Mucosa of gallbladder (tissue), 1 donor: ENCODE measurements at regions not wholly inside any gene's neighbourhood (a gene's known extent, or its start where the extent isn't known, plus 50 kb on each side); places are given as distances from the start of the nearest gene placed in this dataset.

Experiments
- DNase-seq: peaks from one replicate; pipeline ENCODE4 v3.0.0-alpha.2; 2020; ENCODE audit warnings: low spot score
- donor health status: DM: no; HTN: no; CAD: no.

- no peak for DNase-seq
Measured at GRCh38 chr3:117887031-117887430, 1147.6 kb downstream of the IGSF11 start.

- no peak for DNase-seq
Measured at GRCh38 chr3:117887901-117888300, 1146.7 kb downstream of the IGSF11 start.

- no peak for DNase-seq
Measured at GRCh38 chr3:117892431-117892841, 1142.2 kb downstream of the IGSF11 start.

- DNase-seq = no peak
Measured at GRCh38 chr3:117893001-117893400, 1141.6 kb downstream of the IGSF11 start.

DNA sequence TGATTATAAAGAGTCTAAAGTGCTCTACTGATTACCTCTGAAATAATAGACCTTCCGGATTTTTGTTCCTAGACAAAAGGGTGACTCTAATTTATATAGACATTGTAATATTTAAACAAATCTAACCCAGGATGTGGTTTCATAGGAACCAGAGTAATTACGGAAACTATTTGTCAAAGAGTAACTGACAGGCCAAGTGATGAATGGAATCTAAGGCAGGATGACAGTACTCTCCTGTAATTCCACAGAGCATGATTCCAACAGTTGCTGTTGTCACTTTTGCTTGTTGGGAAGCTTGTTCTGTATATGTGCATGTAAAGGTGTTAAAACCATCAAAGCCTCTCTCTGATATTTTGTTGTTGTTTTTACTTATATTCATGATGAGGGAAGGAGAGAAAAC, 1141.0 kb downstream of the IGSF11 start:
- no peak for DNase-seq

- no peak for DNase-seq
Measured at GRCh38 chr3:117898722-117899522, 1135.7 kb downstream of the IGSF11 start.

GRCh38 chr3:117903226-117903625, 1131.4 kb downstream of the IGSF11 start:
- DNase-seq = no peak

- DNase-seq = no peak
Measured at GRCh38 chr3:117910820-117911521, 1123.7 kb downstream of the IGSF11 start.

- DNase-seq = no peak
Measured at GRCh38 chr3:117912352-117912751, 1122.3 kb downstream of the IGSF11 start.

- no peak for DNase-seq
Measured at GRCh38 chr3:117914540-117915100, 1120.0 kb downstream of the IGSF11 start.

DNA sequence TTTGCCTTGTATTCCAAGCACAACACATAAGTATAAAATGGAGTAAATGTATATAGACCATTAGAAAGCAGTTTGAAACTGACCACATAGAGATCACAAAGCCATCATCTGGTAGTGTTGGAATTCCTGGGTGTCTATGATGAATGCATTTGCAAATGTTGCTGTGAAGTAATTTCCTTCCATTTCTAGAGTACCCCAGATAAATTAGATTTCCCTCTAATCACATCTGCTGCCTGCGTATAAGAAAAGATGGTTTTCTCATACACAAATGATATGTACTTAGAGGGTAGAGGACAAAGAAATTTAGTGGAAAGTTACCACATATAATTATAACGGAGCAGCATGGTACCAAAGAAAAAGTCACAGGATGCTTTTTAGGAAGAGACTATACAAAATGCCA, 1117.8 kb downstream of the IGSF11 start:
- no peak for DNase-seq

DNA sequence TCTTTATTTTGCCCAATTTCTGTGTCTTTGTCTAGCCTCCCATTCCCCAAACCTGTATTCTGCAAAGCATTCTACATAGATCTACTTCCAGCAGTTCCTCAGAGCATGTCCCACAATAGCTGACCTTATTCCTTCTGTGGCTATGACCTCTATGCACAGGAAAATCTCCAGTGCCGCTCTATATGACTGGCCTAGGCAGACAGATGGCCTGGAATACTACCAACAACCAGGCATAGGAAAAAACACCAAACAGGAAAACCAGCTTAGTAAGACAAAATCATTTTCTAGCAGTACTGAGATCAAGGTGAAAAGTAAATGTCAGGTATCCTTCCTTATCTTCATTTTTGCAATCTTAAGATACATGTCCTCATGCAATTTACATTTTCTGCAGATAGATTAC, 1115.0 kb downstream of the IGSF11 start:
- DNase-seq = no peak

- DNase-seq = no peak
Measured at GRCh38 chr3:117920253-117920898, 1114.3 kb downstream of the IGSF11 start.

GRCh38 chr3:117921411-117921810, 1113.2 kb downstream of the IGSF11 start:
- DNase-seq = no peak

DNA sequence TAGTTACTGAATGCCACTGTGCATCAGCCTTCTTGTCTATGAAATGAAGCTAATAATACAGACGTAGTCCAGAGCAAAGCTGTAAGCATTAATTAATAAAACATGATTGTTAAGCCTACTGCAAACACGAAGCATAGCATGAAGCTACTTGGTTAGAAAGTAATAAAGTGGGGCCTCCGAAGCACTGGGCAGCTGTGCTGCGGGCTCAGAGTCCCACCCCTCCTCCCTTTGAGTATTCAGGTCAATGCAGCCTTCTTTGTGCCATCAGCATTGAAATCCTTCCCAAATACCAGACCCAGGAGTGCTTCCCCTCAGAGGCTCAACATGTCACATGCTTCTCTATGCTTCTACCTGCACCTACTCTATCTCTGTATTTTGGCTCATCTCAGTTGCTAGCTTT, 1112.6 kb downstream of the IGSF11 start:
- DNase-seq = no peak

- no peak for DNase-seq
Measured at GRCh38 chr3:117926819-117927218, 1107.8 kb downstream of the IGSF11 start.

- no peak for DNase-seq
Measured at GRCh38 chr3:117927825-117928224, 1106.8 kb downstream of the IGSF11 start.

DNA sequence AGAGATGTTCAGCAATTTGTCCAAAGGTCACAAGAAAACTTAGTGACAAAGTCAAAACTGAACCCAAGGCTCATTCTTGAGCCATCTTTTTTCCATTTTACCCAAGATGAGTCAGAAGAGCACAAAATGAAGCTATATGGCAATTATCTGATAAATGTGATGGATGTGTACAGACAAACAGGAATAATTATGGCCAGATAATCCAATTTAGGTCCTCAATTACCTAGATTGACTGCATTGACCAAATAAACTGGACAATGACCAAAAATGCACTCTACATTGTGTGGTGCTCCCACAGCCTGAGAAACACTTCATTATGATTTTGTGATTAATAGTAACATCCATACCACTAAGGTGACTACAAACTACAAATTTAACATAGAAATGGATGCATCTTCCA, 1105.8 kb downstream of the IGSF11 start:
- no peak for DNase-seq

DNA sequence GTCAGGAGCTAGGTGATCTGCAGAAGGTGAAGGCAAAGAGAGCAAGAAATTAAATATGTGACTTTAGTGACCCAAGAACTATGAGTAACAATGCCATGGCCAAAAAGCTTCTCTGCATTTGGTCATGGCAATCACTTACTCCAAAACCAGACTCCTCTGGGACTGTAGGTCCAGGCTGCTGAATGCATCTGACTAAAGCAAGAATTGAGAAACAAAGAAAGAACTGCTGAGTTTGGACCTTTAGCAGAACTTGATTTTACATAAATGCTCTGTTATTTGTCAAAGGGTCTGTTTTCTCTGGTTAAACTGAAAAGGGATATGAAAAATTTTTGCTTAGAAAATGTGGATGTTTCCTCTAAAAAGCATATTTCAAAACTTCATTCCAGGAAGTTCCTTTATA, 1102.2 kb downstream of the IGSF11 start:
- DNase-seq = no peak

- DNase-seq = no peak
Measured at GRCh38 chr3:117936159-117936558, 1098.5 kb downstream of the IGSF11 start.

GRCh38 chr3:117938974-117939373, 1095.7 kb downstream of the IGSF11 start:
- no peak for DNase-seq

GRCh38 chr3:117939425-117940027, 1095.1 kb downstream of the IGSF11 start:
- no peak for DNase-seq
